Liver (tissue), 3 donors: ENCODE measurements at regions not wholly inside any gene's neighbourhood (a gene's known extent, or its start where the extent isn't known, plus 50 kb on each side); places are given as distances from the start of the nearest gene placed in this dataset.

Source experiments
- EGR1 ChIP-seq, 2 donors: IDR thresholded peaks; 2 replicates each; pipeline ENCODE4 v1.6.1; 2016 to 2018; ENCODE audit warnings: antibody characterized with exemption in 2 of 2, low read depth in 2 of 2
- FOXA1 ChIP-seq: IDR thresholded peaks from 2 replicates; pipeline ENCODE4 v1.6.1; 2016; ENCODE audit warnings: antibody characterized with exemption
- JUND ChIP-seq, 2 donors: IDR thresholded peaks; 2 replicates each; pipeline ENCODE4 v1.6.1; 2016; ENCODE audit warnings: antibody characterized with exemption in 2 of 2
- NR2F2 ChIP-seq: IDR thresholded peaks from 2 replicates; pipeline ENCODE4 v1.6.1; 2016; ENCODE audit warnings: antibody characterized with exemption
- RAD21 ChIP-seq, 2 donors: IDR thresholded peaks; 2 replicates each; pipeline ENCODE4 v1.6.1; 2016; ENCODE audit warnings: antibody characterized with exemption in 2 of 2, mild to moderate bottlenecking in 2 of 2
- REST ChIP-seq: IDR thresholded peaks from 2 replicates; pipeline ENCODE4 v1.6.1; 2016; ENCODE audit warnings: antibody characterized with exemption, mild to moderate bottlenecking
- RXRA ChIP-seq, 2 donors: IDR thresholded peaks; 2 replicates each; pipeline ENCODE4 v1.6.1; 2017 to 2018; ENCODE audit warnings: antibody characterized with exemption in 2 of 2, mild to moderate bottlenecking in 1 of 2
- SP1 ChIP-seq: IDR thresholded peaks from 2 replicates; pipeline ENCODE4 v1.6.1; 2018; ENCODE audit warnings: antibody characterized with exemption, mild to moderate bottlenecking
- TAF1 ChIP-seq: conservative IDR thresholded peaks from 2 replicates; pipeline ENCODE4 v1.6.1; 2016; ENCODE audit warnings: antibody characterized with exemption, mild to moderate bottlenecking
- YY1 ChIP-seq: IDR thresholded peaks from 2 replicates; pipeline ENCODE4 v1.6.1; 2016; ENCODE audit warnings: antibody characterized with exemption, mild to moderate bottlenecking
- ZBTB33 ChIP-seq: IDR thresholded peaks from 2 replicates; pipeline ENCODE4 v1.6.1; 2016; ENCODE audit warnings: antibody characterized with exemption
- TF ChIP-seq, protein P1 (sequence below): fragments of 150-350 bp; IDR thresholded peaks from 2 replicates; pipeline ENCODE4 v1.5.1; 2017; ENCODE audit warnings: improper control_type of control experiment, low read depth, low read length; ENCODE audit not compliant: missing input control
- TF ChIP-seq, protein P2 (sequence below): IDR thresholded peaks from 2 replicates; pipeline ENCODE4 v1.6.1; 2016; ENCODE audit warnings: antibody characterized with exemption
- donor health status: healthy.
- donor health status: healthy.

DNA sequence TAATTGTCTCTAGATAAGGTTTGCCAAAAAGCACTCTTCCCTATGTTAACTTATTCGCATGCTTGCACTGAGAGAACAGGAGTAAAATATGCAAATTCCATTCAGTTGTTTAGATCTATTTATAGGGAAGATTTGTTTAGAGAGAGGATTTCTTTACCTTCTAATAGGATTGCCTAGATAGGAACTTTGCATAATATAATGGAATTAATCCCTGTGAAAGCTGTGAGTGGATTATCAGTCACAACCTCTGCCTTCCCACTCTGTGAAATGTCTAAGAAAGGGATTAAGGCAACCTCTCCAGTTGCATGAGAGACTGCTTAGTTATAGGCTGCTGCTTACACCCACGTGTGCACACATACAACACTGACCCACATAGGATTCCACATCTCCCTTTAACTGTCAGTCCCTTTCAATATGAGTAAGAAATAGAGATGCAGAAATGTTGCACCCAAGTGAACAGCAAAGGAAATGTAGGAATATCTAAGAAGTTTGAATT lies 83.2 kb downstream of the ALG10B start:
- TF ChIP-seq TAF1 (no peak), ZBTB33 (no peak), JUND (IDR thresholded peaks at IDR 0.05) (no peak), SP1 (no peak), REST (no peak), EGR1 (IDR thresholded peaks at IDR 0.05; ENCODE audit: low read depth in 2 of 2) (no peak), FOXA1 (no peak), RAD21 (IDR thresholded peaks at IDR 0.05) (no peak), YY1 (no peak), RXRA (IDR thresholded peaks at IDR 0.05) (no peak), NR2F2 (no peak)
- TF ChIP-seq, protein P1, sequence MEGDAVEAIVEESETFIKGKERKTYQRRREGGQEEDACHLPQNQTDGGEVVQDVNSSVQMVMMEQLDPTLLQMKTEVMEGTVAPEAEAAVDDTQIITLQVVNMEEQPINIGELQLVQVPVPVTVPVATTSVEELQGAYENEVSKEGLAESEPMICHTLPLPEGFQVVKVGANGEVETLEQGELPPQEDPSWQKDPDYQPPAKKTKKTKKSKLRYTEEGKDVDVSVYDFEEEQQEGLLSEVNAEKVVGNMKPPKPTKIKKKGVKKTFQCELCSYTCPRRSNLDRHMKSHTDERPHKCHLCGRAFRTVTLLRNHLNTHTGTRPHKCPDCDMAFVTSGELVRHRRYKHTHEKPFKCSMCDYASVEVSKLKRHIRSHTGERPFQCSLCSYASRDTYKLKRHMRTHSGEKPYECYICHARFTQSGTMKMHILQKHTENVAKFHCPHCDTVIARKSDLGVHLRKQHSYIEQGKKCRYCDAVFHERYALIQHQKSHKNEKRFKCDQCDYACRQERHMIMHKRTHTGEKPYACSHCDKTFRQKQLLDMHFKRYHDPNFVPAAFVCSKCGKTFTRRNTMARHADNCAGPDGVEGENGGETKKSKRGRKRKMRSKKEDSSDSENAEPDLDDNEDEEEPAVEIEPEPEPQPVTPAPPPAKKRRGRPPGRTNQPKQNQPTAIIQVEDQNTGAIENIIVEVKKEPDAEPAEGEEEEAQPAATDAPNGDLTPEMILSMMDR: no peak
- TF ChIP-seq, protein P2, sequence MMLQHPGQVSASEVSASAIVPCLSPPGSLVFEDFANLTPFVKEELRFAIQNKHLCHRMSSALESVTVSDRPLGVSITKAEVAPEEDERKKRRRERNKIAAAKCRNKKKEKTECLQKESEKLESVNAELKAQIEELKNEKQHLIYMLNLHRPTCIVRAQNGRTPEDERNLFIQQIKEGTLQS: no peak
